Memory B cell (primary cell): ENCODE measurements at regions not wholly inside any gene's neighbourhood (a gene's known extent, or its start where the extent isn't known, plus 50 kb on each side); places are given as distances from the start of the nearest gene placed in this dataset.
"Not testable (repeated sequence)": the region's sequence is repeated elsewhere in the genome, so short reads cannot be mapped to it uniquely, and the experiment has no call there.

ENCODE experiments used
- ATAC-seq: fragments of 150-1000 bp; cut with Tn5 transposase; 2 replicates; pipeline ENCODE4 v1.10.0; 2021; ENCODE audit warnings: low read depth, mild to moderate bottlenecking, moderate library complexity
- DNase-seq, 2 donors: peaks; one replicate each; pipeline ENCODE4 v3.0.0; 2022; ENCODE audit warnings: low spot score in 2 of 2
- H3K27ac Mint-ChIP-seq: one replicate; pipeline ENCODE4 v1.8.0; 2022; ENCODE audit warnings: mild to moderate bottlenecking, moderate library complexity, mixed read lengths
- H3K27me3 Mint-ChIP-seq: one replicate; pipeline ENCODE4 v1.8.0; 2022; ENCODE audit warnings: mixed read lengths
- H3K36me3 Mint-ChIP-seq: one replicate; pipeline ENCODE4 v1.8.0; 2022; ENCODE audit warnings: mild to moderate bottlenecking, mixed read lengths
- H3K4me1 Mint-ChIP-seq: one replicate; pipeline ENCODE4 v1.8.0; 2022; ENCODE audit warnings: mixed read lengths
- H3K4me3 Mint-ChIP-seq: one replicate; pipeline ENCODE4 v1.8.0; 2022; ENCODE audit warnings: mild to moderate bottlenecking, moderate library complexity, mixed read lengths
- H3K9me3 Mint-ChIP-seq: one replicate; pipeline ENCODE4 v1.8.0; 2022; ENCODE audit warnings: mixed read lengths

DNA sequence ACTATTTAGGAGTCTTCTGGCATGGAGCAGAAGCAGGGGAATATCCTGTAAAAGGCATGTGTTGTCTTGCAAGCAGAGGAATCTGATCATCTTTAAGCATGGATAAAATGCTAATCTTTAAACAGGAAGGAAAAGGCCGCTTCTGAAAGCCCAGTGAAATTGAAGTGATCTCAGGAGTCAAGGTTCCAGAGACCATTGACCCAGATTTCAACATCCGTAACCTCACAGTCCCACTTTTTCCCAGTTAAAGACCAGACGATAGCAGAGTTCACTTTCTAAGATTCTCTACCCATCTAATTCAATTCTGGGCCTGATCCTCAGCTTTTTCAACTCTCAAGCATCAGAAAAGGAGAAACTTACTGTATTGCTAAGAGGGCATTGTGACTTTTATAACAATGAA lies 332.2 kb upstream of the LRP1B start:
- no peak for ATAC-seq
- no peak overlapping the region for H3K27ac Mint-ChIP-seq

DNA sequence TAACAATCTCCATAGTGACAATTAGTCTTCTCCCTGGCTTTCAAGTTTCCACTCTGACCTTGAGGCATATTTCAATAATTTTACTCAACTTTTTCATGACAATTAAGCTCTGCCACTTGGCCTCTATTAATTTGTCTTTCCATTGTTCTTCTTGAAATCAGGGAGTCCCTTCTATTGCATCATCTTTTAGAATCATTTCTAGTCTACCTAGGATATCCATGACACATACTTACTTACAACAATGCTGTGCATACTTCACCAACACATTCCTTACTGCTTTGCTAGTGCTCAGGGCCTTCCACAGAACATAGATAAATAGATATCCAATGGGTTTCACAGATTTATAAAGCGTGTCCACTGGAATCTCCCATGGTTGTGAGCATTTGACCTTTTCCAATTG lies 331.5 kb upstream of the LRP1B start:
- no peak for ATAC-seq
- Mint-ChIP-seq H3K27ac (no peak overlapping the region), H3K4me1 (no peaks in the 10 kb centered on the region), H3K27me3 (peaks cover 6% of the 10 kb centered on the region), H3K4me3 (no peak overlapping the region), H3K9me3 (peaks cover 3% of the 10 kb centered on the region), H3K36me3 (no peaks in the 10 kb centered on the region)
- DNase-seq: no peak

More for the DNA sequence above, 332.2 kb upstream of the LRP1B start:
- Mint-ChIP-seq H3K9me3 (peaks cover 3% of the 10 kb centered on the region), H3K27me3 (peaks cover 6% of the 10 kb centered on the region), H3K36me3 (no peaks in the 10 kb centered on the region), H3K4me1 (no peaks in the 10 kb centered on the region), H3K4me3 (no peak overlapping the region)
- DNase-seq: no peak

DNA sequence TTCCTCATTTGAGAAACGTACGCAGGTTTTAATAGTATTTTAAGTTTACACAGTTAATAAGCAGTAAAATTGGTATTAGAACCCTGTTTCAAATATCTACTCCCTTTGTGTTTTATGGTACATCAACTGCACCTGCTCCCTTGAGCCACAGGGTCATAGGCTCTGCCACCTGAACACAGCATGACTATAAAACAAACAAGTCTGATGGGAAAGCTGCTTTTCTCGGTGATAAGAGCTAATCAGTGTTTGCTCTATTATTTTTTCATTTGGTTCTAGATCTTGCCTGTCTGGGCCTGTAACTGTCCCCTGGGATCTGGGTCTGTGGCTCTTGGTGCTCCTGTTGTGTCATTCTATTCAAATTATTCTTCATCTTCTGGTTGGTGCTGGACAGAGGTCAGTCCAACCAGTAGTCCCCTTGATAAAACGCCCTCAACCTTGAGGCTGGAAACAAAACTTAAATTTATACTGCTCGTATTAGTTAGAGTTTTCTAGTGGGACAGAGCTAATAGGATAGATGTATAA lies 314.8 kb upstream of the LRP1B start:
- H3K36me3 Mint-ChIP-seq: no peaks in the 10 kb centered on the region
- no peak overlapping the region for H3K27ac Mint-ChIP-seq
- ATAC-seq: no peak
- no peaks in the 10 kb centered on the region for H3K4me1 Mint-ChIP-seq
- no peaks in the 10 kb centered on the region for H3K9me3 Mint-ChIP-seq
- DNase-seq: no peak
- H3K4me3 Mint-ChIP-seq: no peak overlapping the region
- no peaks in the 10 kb centered on the region for H3K27me3 Mint-ChIP-seq

DNA sequence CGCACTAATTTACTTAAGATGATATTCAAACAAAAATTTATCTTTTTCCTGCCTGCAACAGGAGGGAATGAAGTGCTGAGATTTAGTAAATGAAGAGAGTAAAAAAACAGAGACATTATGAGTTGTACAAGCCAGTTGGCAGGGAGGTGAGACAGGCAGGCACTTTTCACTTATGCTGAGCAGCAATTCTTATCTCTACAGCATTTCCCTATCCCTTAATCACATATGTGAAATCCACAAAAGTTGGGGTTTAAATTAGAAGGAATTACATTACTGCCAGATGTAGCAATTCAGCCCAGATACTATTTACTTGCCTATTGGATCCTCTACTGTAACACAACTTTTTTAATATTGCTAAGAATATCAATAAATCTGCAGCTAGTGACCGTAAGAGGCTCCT lies 314.2 kb upstream of the LRP1B start:
- DNase-seq (no peak), ATAC-seq (no peak)
- Mint-ChIP-seq H3K27me3 (no peaks in the 10 kb centered on the region), H3K9me3 (no peaks in the 10 kb centered on the region), H3K4me3 (no peak overlapping the region), H3K36me3 (no peaks in the 10 kb centered on the region), H3K4me1 (no peaks in the 10 kb centered on the region), H3K27ac (no peak overlapping the region)

DNA sequence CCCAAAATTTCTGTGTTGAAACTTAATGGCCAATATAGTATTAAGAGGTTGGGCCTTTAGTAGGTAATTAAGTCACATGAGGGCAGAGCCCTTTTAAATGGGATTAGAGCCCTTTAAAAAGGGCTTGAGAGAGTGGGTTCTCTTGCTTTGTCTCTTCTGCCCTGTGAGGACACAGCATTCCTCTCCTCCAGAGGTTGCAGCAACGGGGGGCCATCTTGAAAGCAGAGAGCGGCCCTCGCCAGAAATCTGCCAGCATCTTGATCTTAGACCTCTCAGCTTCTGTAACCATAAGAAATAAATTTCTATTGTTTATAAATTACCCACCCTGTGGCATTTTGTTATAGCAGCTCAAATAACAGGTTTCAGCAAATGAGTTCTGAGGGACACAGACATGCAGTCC lies 305.0 kb upstream of the LRP1B start:
- Mint-ChIP-seq H3K27me3 (no peaks in the 10 kb centered on the region), H3K27ac (no peak overlapping the region), H3K9me3 (no peaks in the 10 kb centered on the region), H3K4me3 (no peak overlapping the region), H3K36me3 (no peaks in the 10 kb centered on the region), H3K4me1 (no peaks in the 10 kb centered on the region)
- no peak for DNase-seq
- ATAC-seq: no peak

DNA sequence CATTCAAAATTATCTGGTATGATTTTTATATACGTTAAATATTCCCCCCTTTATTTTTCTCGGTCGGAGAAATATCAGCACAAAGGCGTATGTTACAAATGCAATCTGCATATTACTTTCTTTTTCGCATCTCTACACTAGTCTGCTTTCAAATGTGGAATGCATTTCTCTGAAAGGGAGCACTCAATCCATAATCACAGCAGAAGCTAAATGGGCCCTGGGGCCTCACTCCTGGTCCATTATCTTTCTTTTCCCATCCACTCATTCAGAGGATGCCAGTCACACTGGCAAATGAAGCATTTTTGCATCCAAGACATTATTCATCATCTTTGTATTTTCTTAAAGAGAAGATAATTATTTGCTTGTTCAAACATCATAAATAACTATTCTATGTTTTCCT lies 295.2 kb upstream of the LRP1B start:
- ATAC-seq: no peak
- Mint-ChIP-seq H3K4me1 (no peaks in the 10 kb centered on the region), H3K36me3 (no peaks in the 10 kb centered on the region), H3K4me3 (no peak overlapping the region), H3K9me3 (no peaks in the 10 kb centered on the region), H3K27me3 (no peaks in the 10 kb centered on the region), H3K27ac (no peak overlapping the region)
- DNase-seq: no peak

DNA sequence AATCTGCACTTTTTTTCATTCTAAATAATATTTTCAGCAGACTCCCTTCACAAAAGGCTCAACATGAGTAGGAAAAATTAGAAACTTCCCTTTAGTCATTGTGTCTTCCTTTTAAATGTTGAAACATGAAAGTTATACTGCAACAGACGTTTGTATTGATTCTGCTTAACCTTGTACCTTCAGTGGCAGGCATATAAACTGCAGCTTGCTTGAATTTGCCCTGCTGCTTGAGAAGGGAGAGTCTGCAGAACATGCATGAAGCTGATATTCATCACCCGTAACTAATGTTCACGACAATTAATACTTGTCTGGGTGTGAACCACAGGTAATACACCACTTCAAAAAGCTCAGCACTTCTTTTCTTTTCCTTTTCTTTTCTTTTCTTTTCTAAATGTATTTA lies 294.7 kb upstream of the LRP1B start:
- Mint-ChIP-seq H3K36me3 (no peaks in the 10 kb centered on the region), H3K4me3 (no peak overlapping the region), H3K27ac (no peak overlapping the region), H3K9me3 (no peaks in the 10 kb centered on the region), H3K27me3 (no peaks in the 10 kb centered on the region), H3K4me1 (no peaks in the 10 kb centered on the region)
- no peak for DNase-seq
- no peak for ATAC-seq

DNA sequence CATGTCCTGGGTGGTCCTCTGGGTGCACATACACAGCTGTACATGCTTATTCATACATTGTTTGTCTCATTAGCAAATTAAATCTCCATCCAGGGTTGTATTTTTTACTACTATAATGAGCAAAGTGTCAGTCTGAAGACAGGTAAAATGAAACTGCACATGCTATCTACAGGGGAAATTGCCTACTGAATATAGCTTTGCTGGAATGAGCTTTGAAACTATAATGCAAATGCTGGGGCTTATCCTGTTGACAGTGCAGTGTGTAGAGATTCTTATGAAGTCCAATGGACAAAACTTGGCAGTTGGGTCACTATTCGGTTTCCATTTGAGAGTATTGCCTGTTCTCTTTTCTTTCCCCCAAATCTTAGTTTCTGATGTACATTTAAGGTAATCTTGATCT lies 292.8 kb upstream of the LRP1B start:
- Mint-ChIP-seq H3K27ac (no peak overlapping the region), H3K4me1 (no peaks in the 10 kb centered on the region), H3K4me3 (no peak overlapping the region), H3K27me3 (no peaks in the 10 kb centered on the region), H3K9me3 (no peaks in the 10 kb centered on the region), H3K36me3 (no peaks in the 10 kb centered on the region)
- no peak for DNase-seq
- ATAC-seq: no peak

DNA sequence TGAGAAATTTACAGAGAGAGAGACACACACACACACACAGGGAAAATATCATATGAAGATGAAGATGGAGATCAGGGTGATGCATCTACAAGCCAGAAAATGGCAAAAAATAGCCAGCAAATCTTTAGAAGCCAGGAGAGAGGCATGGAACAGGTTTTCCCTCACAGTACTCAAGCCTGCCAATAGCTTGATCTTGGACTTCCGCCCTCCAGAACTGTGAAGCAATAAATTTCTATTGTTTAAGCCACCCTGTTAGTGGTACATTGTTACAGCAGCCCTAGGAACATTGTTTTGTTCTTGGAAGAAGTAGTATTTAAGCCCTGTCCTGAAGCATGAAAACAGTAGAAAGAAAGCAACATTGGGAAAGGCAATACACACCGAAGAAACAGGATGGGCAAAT lies 292.0 kb upstream of the LRP1B start:
- no peaks in the 10 kb centered on the region for H3K36me3 Mint-ChIP-seq
- ATAC-seq (no peak), DNase-seq (no peak)
- H3K4me1 Mint-ChIP-seq: no peaks in the 10 kb centered on the region
- H3K27me3 Mint-ChIP-seq: no peaks in the 10 kb centered on the region
- no peak overlapping the region for H3K27ac Mint-ChIP-seq
- no peaks in the 10 kb centered on the region for H3K9me3 Mint-ChIP-seq
- no peak overlapping the region for H3K4me3 Mint-ChIP-seq

DNA sequence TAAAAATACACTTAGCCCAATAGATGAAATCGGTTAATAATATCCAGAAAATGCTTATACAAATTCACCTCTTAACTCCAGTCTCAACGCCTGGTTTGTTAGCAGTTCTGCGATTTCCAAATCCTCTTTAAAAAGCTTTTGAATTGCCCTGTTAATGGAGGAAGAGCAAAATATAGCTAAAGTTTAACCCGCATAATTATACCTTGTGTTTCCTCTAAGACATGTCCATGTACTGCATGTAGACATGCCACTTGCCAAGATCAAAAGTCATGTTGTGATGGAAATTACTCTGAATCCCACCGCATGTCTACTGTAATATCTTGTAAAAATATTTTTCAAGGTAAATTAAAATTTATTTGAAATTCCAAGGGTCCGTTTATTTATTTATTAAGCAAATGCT lies 291.2 kb upstream of the LRP1B start:
- Mint-ChIP-seq H3K27me3 (no peaks in the 10 kb centered on the region), H3K27ac (no peak overlapping the region), H3K36me3 (no peaks in the 10 kb centered on the region), H3K9me3 (no peaks in the 10 kb centered on the region), H3K4me1 (no peaks in the 10 kb centered on the region), H3K4me3 (no peak overlapping the region)
- ATAC-seq (no peak), DNase-seq (no peak)

DNA sequence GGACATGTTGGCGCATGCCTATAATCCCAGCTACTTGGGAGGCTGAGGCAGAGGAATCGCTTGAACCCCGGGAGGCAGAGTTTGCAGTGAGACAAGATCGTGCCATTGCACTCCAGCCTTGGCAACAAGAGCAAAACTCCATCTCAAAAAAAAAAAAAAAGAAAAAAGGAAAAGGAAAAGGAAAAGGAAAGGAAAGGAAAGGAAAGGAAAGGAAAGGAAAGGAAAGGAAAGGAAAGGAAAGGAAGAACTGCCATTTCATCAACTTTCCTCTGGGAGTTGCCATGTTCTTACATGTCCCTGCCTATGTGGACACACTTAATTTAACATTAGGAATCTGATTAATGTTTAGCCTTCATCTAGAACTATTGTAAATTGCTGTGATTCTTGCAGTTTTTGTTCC lies 287.9 kb upstream of the LRP1B start:
- DNase-seq, H3K4me3 Mint-ChIP-seq, H3K27ac Mint-ChIP-seq, H3K4me1 Mint-ChIP-seq, ATAC-seq, H3K9me3 Mint-ChIP-seq, H3K27me3 Mint-ChIP-seq, H3K36me3 Mint-ChIP-seq: not testable (repeated sequence)

DNA sequence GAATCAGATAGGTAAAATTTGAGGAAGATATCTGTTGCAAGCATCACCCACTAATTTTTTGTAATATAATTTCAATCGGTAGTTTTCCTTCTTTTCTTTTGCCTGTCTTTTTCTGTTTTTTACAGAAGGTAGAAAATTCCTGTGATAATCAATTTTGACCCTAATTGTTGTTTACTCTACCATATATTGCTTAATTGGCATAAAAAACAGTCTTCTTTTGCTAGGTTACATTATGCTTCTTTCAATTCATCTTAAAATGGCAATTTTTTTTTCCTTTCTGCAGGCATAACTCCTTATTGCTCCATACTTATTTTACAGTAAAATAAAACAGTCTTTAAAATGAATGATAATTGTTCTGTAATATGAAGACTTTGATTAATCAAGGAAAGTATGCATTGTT lies 286.2 kb upstream of the LRP1B start:
- H3K27ac Mint-ChIP-seq: no peak overlapping the region
- no peaks in the 10 kb centered on the region for H3K27me3 Mint-ChIP-seq
- DNase-seq (no peak), ATAC-seq (no peak)
- no peaks in the 10 kb centered on the region for H3K36me3 Mint-ChIP-seq
- no peaks in the 10 kb centered on the region for H3K4me1 Mint-ChIP-seq
- H3K9me3 Mint-ChIP-seq: no peaks in the 10 kb centered on the region
- no peak overlapping the region for H3K4me3 Mint-ChIP-seq

DNA sequence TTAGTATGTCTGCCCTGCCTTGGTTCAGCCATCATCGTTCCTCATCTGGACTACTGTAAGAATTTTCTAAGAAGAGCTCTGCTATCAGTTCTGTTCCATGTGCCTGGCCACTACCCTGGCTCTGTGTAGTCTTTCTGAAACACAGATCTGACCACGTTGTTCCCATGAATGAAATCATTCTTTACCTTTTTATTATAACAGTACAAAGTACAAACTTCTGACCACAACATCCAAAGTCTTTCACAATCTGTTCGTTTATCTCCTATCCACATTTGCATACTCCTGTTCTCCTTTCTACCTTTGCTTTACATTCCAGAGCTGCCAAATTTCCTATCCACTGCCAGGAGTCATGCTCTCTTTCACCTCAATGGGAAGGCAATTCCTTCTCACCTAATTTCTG lies 284.6 kb upstream of the LRP1B start:
- no peak overlapping the region for H3K4me3 Mint-ChIP-seq

DNA sequence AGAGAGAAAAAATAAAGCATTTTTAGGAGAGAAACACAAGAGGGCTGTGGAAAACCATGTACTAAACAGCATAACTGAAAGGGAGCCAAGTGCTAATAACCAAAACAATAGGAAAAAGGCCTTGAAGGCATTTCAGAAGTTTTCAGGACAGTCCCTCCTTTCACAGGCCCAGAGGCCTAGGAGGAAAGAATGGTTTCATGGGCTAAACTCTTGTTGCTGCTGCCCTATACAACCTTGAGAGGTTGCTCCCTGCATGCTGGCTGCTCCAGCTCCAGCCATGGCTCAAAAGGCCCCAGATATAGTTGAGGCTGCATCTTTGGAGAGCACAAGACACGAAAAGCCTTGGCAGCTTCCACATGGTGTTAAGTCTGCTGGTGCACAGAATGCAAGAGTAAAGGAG lies 267.4 kb upstream of the LRP1B start:
- DNase-seq (no peak), ATAC-seq (no peak)
- Mint-ChIP-seq H3K36me3 (no peaks in the 10 kb centered on the region), H3K27me3 (no peaks in the 10 kb centered on the region), H3K9me3 (peaks cover 9% of the 10 kb centered on the region), H3K27ac (no peak overlapping the region), H3K4me1 (no peaks in the 10 kb centered on the region), H3K4me3 (no peak overlapping the region)

More for the DNA sequence above, 284.6 kb upstream of the LRP1B start:
- Mint-ChIP-seq H3K27me3 (no peaks in the 10 kb centered on the region), H3K9me3 (no peaks in the 10 kb centered on the region), H3K36me3 (no peaks in the 10 kb centered on the region), H3K4me1 (no peaks in the 10 kb centered on the region), H3K27ac (no peak overlapping the region)
- DNase-seq (no peak), ATAC-seq (no peak)

DNA sequence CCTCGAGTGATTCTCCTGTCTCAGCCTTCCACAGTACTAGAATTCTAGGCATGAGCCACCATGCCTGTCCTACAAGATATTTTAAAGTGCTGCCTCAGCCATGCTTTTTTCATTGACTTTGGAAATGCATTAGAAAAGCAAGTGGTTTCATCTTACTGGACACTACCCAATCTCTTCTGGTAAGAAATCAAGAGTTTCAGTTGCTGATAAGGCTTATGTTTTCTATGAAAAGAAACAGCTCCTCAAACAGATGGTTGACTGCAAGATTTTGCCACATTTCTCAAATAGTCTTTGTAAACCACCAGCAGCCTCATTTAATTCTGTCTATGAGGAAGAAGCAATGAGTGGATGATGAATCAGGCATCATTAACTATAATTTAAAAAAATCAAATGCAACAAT lies 264.5 kb upstream of the LRP1B start:
- H3K36me3 Mint-ChIP-seq: no peaks in the 10 kb centered on the region
- H3K27me3 Mint-ChIP-seq: no peaks in the 10 kb centered on the region
- DNase-seq: no peak
- no peak overlapping the region for H3K4me3 Mint-ChIP-seq
- no peak overlapping the region for H3K27ac Mint-ChIP-seq
- no peak for ATAC-seq
- peaks cover 7% of the 10 kb centered on the region for H3K9me3 Mint-ChIP-seq
- H3K4me1 Mint-ChIP-seq: no peaks in the 10 kb centered on the region

DNA sequence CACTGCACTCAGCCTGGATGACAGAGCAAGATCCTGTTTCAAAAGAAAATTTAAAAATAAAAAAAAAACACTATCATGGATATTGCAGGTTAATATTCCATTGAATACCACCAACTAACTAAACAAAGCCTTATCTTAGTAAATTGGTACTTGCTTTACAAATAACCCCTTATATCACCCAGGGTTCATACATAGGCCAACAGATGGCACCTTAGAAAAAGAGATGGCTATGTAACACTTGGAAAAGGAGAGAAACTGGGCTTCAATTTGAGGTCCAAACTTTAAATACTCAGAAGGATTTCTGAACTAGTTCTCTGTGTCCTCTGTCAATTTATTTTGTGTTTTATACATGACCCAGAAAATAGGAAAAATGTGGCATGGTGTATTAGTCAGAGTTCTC lies 249.6 kb upstream of the LRP1B start:
- H3K4me3 Mint-ChIP-seq: no peak overlapping the region
- ATAC-seq (no peak), DNase-seq (no peak)
- no peaks in the 10 kb centered on the region for H3K36me3 Mint-ChIP-seq
- no peak overlapping the region for H3K27ac Mint-ChIP-seq
- peaks cover 5% of the 10 kb centered on the region for H3K9me3 Mint-ChIP-seq
- H3K27me3 Mint-ChIP-seq: no peaks in the 10 kb centered on the region
- no peaks in the 10 kb centered on the region for H3K4me1 Mint-ChIP-seq
